Fibroblast of mammary gland (primary cell): ENCODE measurements at regions not wholly inside any gene's neighbourhood (a gene's known extent, or its start where the extent isn't known, plus 50 kb on each side); places are given as distances from the start of the nearest gene placed in this dataset.

Experiments used
- DNase-seq: peaks from one replicate; pipeline ENCODE4 v3.0.0-alpha.2; 2010; ENCODE audit warnings: low read depth
- H3K4me3 ChIP-seq: 2 replicates; pipeline ENCODE4 v1.5.1; 2011; ENCODE audit warnings: low read depth, mild to moderate bottlenecking, low read length, moderate library complexity; ENCODE audit not compliant: control insufficient read depth
- TF ChIP-seq, protein P1 (sequence below): conservative IDR thresholded peaks from 2 replicates; pipeline ENCODE4 v1.5.1; 2011; ENCODE audit warnings: low read depth, low read length, inconsistent platforms; ENCODE audit not compliant: control insufficient read depth, insufficient read depth

DNA sequence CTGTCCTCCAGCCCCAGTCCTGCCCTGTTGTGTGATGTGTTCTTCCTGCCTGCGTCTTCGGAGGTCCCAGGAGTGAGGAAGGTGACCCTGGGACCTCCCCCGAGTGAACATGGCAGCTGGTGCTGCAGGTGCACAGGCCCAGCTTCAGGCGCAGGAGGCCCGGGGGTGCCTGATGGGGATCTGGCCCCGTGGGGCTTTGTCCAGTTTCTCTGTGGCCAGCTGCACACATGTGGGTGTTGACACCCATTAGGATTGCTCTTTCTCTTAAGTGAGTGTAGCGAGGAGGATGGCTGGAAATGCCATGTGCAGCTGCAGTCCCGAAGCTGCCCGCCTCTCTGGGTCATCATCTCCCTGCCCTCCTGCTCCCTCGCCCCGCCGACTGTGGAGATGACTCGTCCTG, 1279.7 kb downstream of the BRD1 start:
- no peak for DNase-seq
- TF ChIP-seq, protein P1, sequence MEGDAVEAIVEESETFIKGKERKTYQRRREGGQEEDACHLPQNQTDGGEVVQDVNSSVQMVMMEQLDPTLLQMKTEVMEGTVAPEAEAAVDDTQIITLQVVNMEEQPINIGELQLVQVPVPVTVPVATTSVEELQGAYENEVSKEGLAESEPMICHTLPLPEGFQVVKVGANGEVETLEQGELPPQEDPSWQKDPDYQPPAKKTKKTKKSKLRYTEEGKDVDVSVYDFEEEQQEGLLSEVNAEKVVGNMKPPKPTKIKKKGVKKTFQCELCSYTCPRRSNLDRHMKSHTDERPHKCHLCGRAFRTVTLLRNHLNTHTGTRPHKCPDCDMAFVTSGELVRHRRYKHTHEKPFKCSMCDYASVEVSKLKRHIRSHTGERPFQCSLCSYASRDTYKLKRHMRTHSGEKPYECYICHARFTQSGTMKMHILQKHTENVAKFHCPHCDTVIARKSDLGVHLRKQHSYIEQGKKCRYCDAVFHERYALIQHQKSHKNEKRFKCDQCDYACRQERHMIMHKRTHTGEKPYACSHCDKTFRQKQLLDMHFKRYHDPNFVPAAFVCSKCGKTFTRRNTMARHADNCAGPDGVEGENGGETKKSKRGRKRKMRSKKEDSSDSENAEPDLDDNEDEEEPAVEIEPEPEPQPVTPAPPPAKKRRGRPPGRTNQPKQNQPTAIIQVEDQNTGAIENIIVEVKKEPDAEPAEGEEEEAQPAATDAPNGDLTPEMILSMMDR, result no peak
- H3K4me3 ChIP-seq, result no peak overlapping the region

- TF ChIP-seq, protein P1, result no peak
- no peak for DNase-seq
- H3K4me3 ChIP-seq, result no peak overlapping the region
These were observed 1280.8 kb downstream of the BRD1 start for GRCh38 chr22:48546653-48547424.

GRCh38 chr22:48545987-48546386, 1281.7 kb downstream of the BRD1 start:
- H3K4me3 ChIP-seq, result no peak overlapping the region
- no peak for DNase-seq
- TF ChIP-seq, protein P1, result no peak

- TF ChIP-seq, protein P1, result no peak
- no peak overlapping the region for H3K4me3 ChIP-seq
- DNase-seq, result no peak
These were observed 1286.1 kb downstream of the BRD1 start for GRCh38 chr22:48541401-48542098.

GRCh38 chr22:48539261-48539660, 1288.4 kb downstream of the BRD1 start:
- H3K4me3 ChIP-seq, result no peak overlapping the region
- TF ChIP-seq, protein P1, result no peak
- DNase-seq, result no peak

- H3K4me3 ChIP-seq, result no peak overlapping the region
- TF ChIP-seq, protein P1, result no peak
- no peak for DNase-seq
These were observed 1289.3 kb downstream of the BRD1 start for GRCh38 chr22:48538291-48538820.

GRCh38 chr22:48537343-48537680, 1290.4 kb downstream of the BRD1 start:
- no peak overlapping the region for H3K4me3 ChIP-seq
- TF ChIP-seq, protein P1, result no peak
- no peak for DNase-seq
